ENCODE measurements at regions not wholly inside any gene's neighbourhood (a gene's known extent, or its start where the extent isn't known, plus 50 kb on each side); places are given as distances from the start of the nearest gene placed in this dataset.
A peak's percentile ranks its signal among the peaks of the same experiment; 100 is the strongest.

DNA sequence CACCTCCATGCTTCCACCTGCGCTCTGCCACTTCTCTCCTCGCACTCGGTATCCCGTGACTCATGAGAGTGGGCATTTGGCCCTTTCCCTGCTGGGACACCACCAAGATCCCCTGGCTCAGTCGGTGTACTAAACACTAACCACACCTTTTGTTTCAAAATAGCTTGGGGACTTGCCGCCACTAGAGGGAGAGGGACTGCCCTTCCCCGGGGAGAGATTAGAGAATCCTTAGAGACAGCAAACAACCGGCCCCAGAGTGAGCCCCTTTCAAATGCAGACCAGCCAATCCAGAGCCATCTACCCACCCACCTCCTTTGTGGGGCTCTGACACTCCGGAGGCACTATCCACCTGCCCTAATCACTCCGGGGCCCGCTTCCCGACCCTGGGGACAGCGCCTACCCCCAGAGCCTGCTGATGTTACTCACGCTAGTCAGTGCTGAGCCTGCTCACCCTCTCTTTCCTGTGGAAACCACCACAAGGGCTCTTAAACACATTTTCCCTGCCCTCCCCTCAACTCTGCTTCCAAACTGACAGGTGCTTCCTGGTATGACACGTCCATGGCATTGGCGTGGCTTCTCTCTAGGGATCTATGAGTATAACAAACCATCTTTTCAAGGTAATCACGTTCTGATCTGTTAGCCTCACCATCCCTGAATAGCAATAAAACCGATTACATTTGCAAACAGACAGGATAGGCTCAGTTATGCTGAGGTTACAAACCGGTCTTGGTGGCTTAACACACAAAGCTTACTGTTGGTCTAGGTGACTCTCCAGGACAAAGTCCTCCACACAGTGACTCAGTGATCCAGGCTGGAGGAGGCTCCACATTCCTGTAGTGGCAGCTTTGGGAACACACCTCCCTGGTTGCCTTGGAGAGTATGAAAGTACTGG lies 180.1 kb upstream of the MVB12B start:
- in situ Hi-C loops (cut with HindIII; ENCODE audit: low sequenced_read_pairs), result no loop called here
- TF ChIP-seq, protein P1, sequence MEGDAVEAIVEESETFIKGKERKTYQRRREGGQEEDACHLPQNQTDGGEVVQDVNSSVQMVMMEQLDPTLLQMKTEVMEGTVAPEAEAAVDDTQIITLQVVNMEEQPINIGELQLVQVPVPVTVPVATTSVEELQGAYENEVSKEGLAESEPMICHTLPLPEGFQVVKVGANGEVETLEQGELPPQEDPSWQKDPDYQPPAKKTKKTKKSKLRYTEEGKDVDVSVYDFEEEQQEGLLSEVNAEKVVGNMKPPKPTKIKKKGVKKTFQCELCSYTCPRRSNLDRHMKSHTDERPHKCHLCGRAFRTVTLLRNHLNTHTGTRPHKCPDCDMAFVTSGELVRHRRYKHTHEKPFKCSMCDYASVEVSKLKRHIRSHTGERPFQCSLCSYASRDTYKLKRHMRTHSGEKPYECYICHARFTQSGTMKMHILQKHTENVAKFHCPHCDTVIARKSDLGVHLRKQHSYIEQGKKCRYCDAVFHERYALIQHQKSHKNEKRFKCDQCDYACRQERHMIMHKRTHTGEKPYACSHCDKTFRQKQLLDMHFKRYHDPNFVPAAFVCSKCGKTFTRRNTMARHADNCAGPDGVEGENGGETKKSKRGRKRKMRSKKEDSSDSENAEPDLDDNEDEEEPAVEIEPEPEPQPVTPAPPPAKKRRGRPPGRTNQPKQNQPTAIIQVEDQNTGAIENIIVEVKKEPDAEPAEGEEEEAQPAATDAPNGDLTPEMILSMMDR (IDR thresholded peaks at IDR 0.05; ENCODE audit: low read depth, low read length), result peak; percentile 47
- H3K4me3 ChIP-seq (ENCODE audit: low read depth, low read length), result no peak overlapping the region
- no peak for DNase-seq (ENCODE audit: low read depth, low spot score)

DNA sequence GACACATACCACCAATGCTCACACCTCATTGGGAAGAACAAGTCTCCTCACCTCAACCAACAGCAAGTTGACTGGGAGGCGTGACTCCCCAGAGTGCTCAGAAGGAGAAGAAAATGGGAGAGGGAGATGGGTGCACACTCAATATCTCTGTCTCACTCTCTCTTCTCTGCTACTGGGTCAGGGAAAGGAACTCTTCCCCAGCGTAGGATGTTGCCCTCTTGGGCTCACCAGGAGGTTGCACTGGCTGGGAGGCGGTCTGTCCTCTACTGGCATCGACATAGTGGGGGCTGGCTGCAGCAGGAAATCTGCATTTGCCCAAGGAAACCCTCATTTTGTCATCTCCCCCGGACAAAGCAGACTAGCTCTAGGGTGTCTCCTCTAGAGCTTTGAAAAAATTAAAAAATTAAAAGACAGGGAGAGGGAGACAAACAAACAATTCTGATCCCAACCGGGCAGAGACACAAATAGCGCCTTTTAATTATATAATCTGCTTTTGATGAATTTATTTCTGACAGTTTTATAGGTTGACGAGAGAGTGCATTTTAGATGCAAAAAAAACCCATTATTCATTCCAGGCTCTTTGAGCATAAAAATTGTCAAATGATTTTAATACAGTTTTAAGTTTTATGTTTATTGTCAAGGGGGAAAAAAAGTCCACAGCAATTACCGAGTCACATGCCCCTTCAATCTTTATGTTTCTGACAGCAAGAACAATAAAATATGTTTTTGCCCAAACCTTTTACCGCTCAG lies 179.3 kb upstream of the MVB12B start:
- in situ Hi-C loops (cut with HindIII; ENCODE audit: low sequenced_read_pairs), result no loop called here
- TF ChIP-seq, protein P1 (IDR thresholded peaks at IDR 0.05; ENCODE audit: low read depth, low read length), result no peak
- DNase-seq (ENCODE audit: low read depth, low spot score), result no peak
- no peak overlapping the region for H3K4me3 ChIP-seq (ENCODE audit: low read depth, low read length)

DNA sequence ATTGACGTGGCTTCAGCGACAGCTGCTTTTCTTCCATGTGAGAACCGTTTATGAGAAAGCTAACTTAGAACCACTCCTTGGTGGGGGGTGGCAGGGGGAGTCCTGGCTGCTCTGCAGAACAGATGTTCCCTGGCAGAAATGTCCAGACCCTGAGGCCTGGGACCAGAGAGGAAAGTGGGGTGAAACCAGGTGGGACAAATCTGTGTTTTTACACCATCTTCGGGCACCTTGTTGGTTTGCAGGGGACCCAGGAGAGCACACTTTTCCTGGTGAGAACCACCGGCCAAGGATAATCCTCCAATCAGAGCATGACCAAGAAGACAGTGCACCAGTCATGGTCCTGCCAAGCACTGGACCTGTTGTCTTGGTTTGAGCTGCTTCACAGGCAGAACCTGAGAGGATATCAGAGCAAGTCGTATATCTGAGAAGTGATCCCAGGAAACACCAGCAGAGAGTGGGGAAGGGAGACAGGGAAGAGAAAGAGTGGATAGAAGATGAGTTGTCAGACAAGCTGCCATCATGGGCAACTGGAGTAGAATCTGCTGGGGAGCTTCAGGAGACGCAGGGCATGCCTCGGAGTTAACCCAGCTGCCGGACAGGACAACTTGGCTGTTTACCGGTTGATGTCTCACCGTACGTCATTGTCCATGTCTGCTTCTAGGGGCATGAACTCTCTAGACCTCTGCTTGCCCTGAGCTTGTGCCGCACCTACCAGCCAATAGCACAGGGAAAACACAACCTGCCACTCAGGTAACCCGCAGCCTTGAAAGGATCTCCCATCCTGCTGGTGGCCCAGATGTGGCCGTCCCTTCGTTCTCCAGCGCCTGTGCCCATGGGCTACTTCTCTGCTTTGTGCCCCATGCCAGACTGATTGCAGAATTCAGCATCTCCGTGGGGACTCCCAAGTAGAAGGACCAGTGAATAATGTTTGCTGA lies 178.4 kb upstream of the MVB12B start:
- no peak for DNase-seq (ENCODE audit: low read depth, low spot score)
- TF ChIP-seq, protein P1 (IDR thresholded peaks at IDR 0.05; ENCODE audit: low read depth, low read length), result no peak
- no peak overlapping the region for H3K4me3 ChIP-seq (ENCODE audit: low read depth, low read length)
- in situ Hi-C loops (cut with HindIII; ENCODE audit: low sequenced_read_pairs), result no loop called here

DNA sequence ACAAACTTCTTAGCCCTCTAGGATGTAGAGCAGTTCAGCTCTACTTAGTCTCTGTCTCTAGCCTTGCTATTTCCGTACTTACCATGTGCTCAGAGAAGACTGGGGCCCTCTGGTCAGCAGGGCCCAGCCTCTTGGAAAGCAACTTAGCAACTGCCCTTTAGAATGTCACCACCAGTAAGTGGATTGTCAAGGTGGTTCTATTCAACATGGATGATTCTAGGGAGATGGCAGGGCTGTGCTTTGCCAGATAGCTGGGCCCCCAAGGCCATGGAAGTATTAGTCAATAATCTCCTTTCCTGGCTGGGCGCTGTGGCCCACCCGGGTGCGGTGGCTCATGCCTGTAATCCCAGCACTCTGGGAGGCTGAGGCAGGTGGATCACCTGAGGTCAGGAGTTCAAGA lies 177.6 kb upstream of the MVB12B start:
- H3K4me3 ChIP-seq (ENCODE audit: low read depth, low read length), result no peak overlapping the region
- in situ Hi-C loops (cut with HindIII; ENCODE audit: low sequenced_read_pairs), result no loop called here
- DNase-seq (ENCODE audit: low read depth, low spot score), result no peak
- TF ChIP-seq, protein P1 (IDR thresholded peaks at IDR 0.05; ENCODE audit: low read depth, low read length), result no peak

DNA sequence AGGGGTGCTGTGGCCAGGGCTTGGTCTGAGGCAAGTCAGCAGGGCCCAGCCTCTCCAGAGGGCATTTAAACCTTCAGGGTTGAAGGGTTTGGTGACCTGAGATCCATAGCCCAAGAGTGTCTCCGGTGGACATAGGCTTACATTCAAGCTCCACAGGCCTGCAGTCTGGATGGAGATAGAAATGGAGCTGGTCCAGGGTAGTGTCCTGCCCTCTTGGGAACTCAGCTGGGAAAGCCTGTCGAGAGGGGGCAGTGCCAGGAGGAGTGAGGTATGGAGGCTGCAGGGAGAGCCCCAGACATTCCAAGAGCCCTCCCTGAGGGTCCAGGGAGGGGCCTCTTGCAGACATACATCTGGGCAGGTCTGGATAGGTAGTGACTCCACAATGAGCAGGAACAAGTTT lies 177.0 kb upstream of the MVB12B start:
- TF ChIP-seq, protein P1 (IDR thresholded peaks at IDR 0.05; ENCODE audit: low read depth, low read length), result no peak
- in situ Hi-C loops (cut with HindIII; ENCODE audit: low sequenced_read_pairs), result no loop called here
- no peak overlapping the region for H3K4me3 ChIP-seq (ENCODE audit: low read depth, low read length)
- no peak for DNase-seq (ENCODE audit: low read depth, low spot score)

Measured in astrocyte of the spinal cord (primary cell).